Osteoblast (primary cell): ENCODE measurements at regions not wholly inside any gene's neighbourhood (a gene's known extent, or its start where the extent isn't known, plus 50 kb on each side); places are given as distances from the start of the nearest gene placed in this dataset.
A peak's percentile ranks its signal among the peaks of the same experiment; 100 is the strongest.

Source experiments
- DNase-seq: peaks from one replicate; pipeline ENCODE4 v3.0.0; 2011; ENCODE audit warnings: low spot score, mixed read lengths; ENCODE audit not compliant: insufficient read length; ENCODE audit errors: missing footprints
- H2AFZ ChIP-seq: 2 replicates; pipeline ENCODE4 v1.6.0; 2011; ENCODE audit warnings: mild to moderate bottlenecking, low read length
- H3K27ac ChIP-seq: 2 replicates; pipeline ENCODE4 v1.5.1; 2011; ENCODE audit warnings: mild to moderate bottlenecking, low read depth, low read length, moderate library complexity
- H3K27me3 ChIP-seq: 2 replicates; pipeline ENCODE4 v1.6.0; 2012; ENCODE audit warnings: mild to moderate bottlenecking, control low read depth, inconsistent platforms, low read length, moderate library complexity; ENCODE audit not compliant: insufficient read depth
- H3K36me3 ChIP-seq: 2 replicates; pipeline ENCODE4 v1.5.1; 2011; ENCODE audit warnings: mild to moderate bottlenecking, low read length, control low read depth, moderate library complexity; ENCODE audit not compliant: insufficient read depth
- H3K4me1 ChIP-seq: 2 replicates; pipeline ENCODE4 v1.5.1; 2011; ENCODE audit warnings: mild to moderate bottlenecking, low read length, control low read depth, moderate library complexity; ENCODE audit not compliant: insufficient read depth
- H3K4me2 ChIP-seq: 2 replicates; pipeline ENCODE4 v1.6.0; 2011; ENCODE audit warnings: mild to moderate bottlenecking, low read length; ENCODE audit not compliant: insufficient read depth
- H3K4me3 ChIP-seq: fragments of 200-600 bp; sonication (generic); 3 replicates; pipeline ENCODE4 v1.5.1; 2012; ENCODE audit warnings: mild to moderate bottlenecking, low read length, inconsistent platforms; ENCODE audit not compliant: insufficient read depth
- H3K79me2 ChIP-seq: 2 replicates; pipeline ENCODE4 v1.6.0; 2012; ENCODE audit warnings: mild to moderate bottlenecking, low read length, control low read depth, inconsistent platforms; ENCODE audit not compliant: insufficient read depth
- H3K9me3 ChIP-seq: 2 replicates; pipeline ENCODE4 v1.5.1; 2011; ENCODE audit warnings: low read depth, low read length, control low read depth
- H4K20me1 ChIP-seq: 2 replicates; pipeline ENCODE4 v1.6.0; 2012; ENCODE audit warnings: mild to moderate bottlenecking, low read length, control low read depth; ENCODE audit not compliant: insufficient read depth
- TF ChIP-seq, protein P1 (sequence below): IDR thresholded peaks from 2 replicates; pipeline ENCODE4 v1.5.1; 2011; ENCODE audit warnings: mild to moderate bottlenecking, low read depth, low read length, moderate library complexity; ENCODE audit errors: extremely low read depth

DNA sequence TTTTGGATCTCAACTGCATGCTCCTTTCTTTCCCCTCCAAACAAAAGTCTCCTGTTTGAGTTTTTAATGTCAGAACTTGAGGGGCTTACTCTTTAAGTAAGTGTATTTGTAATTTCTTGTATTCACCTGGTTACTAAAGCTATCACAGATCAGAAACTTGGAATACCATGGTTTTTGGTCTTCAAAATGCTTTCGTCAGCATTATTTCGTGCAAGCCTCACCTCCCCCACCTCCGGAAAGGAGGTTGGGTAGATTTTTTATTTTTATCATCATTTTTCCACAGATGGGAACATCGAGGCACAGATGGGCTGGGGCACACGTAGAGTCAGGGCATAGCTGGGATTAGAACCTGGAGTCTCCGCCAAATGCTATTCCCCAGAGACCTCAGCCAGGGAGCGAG is 100.7 kb downstream of the IER5 start:
- H3K79me2 ChIP-seq: no peaks in the 10 kb centered on the region
- H3K4me2 ChIP-seq: no peak overlapping the region
- H3K9me3 ChIP-seq: no peaks in the 10 kb centered on the region
- no peak overlapping the region for H3K27ac ChIP-seq
- H3K27me3 ChIP-seq: peaks cover 8% of the 10 kb centered on the region
- DNase-seq: no peak
- H2AFZ ChIP-seq: no peak overlapping the region
- H3K4me3 ChIP-seq: no peak overlapping the region
- TF ChIP-seq, protein P1, sequence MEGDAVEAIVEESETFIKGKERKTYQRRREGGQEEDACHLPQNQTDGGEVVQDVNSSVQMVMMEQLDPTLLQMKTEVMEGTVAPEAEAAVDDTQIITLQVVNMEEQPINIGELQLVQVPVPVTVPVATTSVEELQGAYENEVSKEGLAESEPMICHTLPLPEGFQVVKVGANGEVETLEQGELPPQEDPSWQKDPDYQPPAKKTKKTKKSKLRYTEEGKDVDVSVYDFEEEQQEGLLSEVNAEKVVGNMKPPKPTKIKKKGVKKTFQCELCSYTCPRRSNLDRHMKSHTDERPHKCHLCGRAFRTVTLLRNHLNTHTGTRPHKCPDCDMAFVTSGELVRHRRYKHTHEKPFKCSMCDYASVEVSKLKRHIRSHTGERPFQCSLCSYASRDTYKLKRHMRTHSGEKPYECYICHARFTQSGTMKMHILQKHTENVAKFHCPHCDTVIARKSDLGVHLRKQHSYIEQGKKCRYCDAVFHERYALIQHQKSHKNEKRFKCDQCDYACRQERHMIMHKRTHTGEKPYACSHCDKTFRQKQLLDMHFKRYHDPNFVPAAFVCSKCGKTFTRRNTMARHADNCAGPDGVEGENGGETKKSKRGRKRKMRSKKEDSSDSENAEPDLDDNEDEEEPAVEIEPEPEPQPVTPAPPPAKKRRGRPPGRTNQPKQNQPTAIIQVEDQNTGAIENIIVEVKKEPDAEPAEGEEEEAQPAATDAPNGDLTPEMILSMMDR: no peak
- no peaks in the 10 kb centered on the region for H4K20me1 ChIP-seq
- no peaks in the 10 kb centered on the region for H3K4me1 ChIP-seq
- no peaks in the 10 kb centered on the region for H3K36me3 ChIP-seq

DNA sequence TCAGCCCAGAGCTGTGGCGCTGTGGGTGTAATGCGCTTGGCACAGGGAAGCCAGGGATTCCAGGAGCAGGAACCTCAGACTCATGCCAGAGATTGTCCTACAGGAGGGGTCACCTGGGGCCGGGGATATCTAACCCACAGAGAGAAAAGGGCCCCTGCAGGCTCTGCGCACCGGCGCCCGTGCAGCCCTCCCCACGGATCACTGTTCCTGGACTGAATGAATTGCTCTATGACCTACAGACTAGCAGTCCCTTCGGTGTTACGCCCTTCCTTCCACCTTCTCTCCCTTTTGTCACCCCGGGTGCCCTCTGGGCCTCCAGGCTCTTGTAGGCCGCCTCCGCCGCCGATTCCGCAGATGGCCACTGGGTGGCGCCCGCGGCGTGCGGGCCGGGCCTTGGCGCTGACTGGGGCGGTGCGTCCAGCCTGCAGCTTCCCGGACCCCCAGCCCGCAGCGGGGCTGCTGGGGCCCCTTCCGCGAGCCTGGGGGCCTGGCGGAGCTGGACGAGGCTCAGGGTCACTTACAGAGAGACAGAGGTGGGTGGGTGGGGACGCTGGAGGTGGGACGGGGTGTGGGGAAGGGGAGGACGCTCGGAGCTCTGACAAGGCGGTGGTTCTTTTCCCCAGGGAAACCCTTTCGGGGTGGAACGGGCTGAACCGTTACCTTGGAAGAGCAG is 101.3 kb downstream of the IER5 start:
- H3K9me3 ChIP-seq: no peaks in the 10 kb centered on the region
- H3K79me2 ChIP-seq: no peaks in the 10 kb centered on the region
- H3K4me3 ChIP-seq: no peak overlapping the region
- no peaks in the 10 kb centered on the region for H3K36me3 ChIP-seq
- TF ChIP-seq, protein P1: peak; percentile 80
- no peak overlapping the region for H2AFZ ChIP-seq
- peak overlapping the region; percentile 48 for H3K4me2 ChIP-seq
- no peaks in the 10 kb centered on the region for H3K4me1 ChIP-seq
- peak; percentile 97 for DNase-seq
- H3K27ac ChIP-seq: no peak overlapping the region
- H4K20me1 ChIP-seq: no peaks in the 10 kb centered on the region
- peaks cover 8% of the 10 kb centered on the region for H3K27me3 ChIP-seq

DNA sequence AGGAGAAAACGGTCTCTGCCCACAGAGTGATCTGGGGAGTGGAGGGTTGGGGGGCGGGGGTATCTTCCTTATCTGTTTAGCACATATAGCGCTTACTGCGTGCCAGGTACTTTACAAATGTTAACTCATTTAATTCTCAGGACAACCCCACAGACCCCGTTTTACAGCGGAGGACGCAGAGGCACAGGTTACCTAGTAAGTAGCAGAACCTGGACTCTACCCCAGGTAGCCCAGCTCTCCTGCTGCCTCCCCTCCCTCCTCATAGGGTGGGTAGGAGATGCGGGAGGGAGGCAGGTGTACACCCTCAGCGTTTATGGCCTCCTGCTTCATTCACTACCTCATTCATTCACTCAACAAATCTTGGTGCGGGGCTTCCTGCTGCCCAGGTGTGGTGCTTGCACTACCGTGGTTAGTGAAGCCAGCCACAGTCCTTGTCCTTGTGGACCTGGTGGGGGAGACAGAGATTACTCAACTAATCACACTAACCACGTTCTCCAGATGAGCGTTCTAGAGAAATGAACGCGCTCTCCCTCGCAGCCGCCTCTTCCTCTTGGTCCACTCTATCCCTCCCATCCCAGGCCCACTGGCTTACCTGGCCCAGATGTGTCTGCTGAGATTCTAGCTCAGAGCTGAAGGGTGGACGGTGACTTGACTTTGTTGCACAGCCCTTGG is 102.0 kb downstream of the IER5 start:
- H4K20me1 ChIP-seq: no peaks in the 10 kb centered on the region
- peaks cover 8% of the 10 kb centered on the region for H3K27me3 ChIP-seq
- no peak overlapping the region for H2AFZ ChIP-seq
- H3K9me3 ChIP-seq: no peaks in the 10 kb centered on the region
- peak overlapping the region; percentile 48 for H3K4me2 ChIP-seq
- no peaks in the 10 kb centered on the region for H3K36me3 ChIP-seq
- no peaks in the 10 kb centered on the region for H3K4me1 ChIP-seq
- no peak overlapping the region for H3K27ac ChIP-seq
- TF ChIP-seq, protein P1: no peak
- no peaks in the 10 kb centered on the region for H3K79me2 ChIP-seq
- H3K4me3 ChIP-seq: no peak overlapping the region
- no peak for DNase-seq

DNA sequence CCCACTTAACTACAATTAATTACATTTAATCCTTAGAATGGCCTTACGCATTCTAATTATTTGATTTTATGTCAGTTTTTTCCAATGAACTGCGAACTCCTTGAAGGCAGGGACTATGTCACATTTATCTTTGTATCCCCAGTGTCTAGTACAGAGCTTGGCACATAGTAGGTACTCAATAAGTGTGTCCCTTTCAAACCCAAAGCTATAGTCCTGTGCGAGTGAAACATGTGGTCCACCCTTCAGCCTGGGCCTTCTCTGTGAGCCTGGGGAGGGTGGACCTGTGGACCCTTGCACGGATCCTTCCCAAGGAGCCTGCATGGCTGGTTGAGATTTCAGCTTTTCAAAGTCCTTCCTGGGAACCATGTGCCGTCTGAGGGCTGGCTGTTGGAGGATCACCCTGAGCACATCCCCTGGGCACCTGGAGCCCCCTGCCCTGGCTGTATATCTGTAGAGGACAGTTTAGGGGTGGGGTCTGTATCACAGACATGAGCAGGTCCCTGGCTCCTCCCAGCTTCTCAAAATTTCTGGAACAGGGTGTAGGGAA is 103.1 kb downstream of the IER5 start:
- no peaks in the 10 kb centered on the region for H3K36me3 ChIP-seq
- no peak overlapping the region for H3K4me2 ChIP-seq
- no peak overlapping the region for H3K27ac ChIP-seq
- TF ChIP-seq, protein P1: no peak
- peaks cover 8% of the 10 kb centered on the region for H3K27me3 ChIP-seq
- H4K20me1 ChIP-seq: no peaks in the 10 kb centered on the region
- DNase-seq: no peak
- no peak overlapping the region for H2AFZ ChIP-seq
- H3K4me1 ChIP-seq: no peaks in the 10 kb centered on the region
- H3K9me3 ChIP-seq: no peaks in the 10 kb centered on the region
- no peaks in the 10 kb centered on the region for H3K79me2 ChIP-seq
- no peak overlapping the region for H3K4me3 ChIP-seq
